ENCODE measurements at regions not wholly inside any gene's neighbourhood (a gene's known extent, or its start where the extent isn't known, plus 50 kb on each side); places are given as distances from the start of the nearest gene placed in this dataset.

GRCh38 chr9:108125625-108126024 is 636.1 kb upstream of the KLF4 start:
- Histone ChIP-seq H3K9me3 (ENCODE audit: control insufficient read depth, low read length) (peaks cover 2% of the 10 kb centered on the region), H3K36me3 (ENCODE audit: control insufficient read depth, insufficient read depth, low read length, severe bottlenecking) (no peaks in the 10 kb centered on the region), H3K9ac (ENCODE audit: low read length) (no peak overlapping the region), H3K4me3 (ENCODE audit: low read length) (no peak overlapping the region), H3K27me3 (replicated peaks; ENCODE audit: control insufficient read depth, insufficient read depth, low read length) (no peaks in the 10 kb centered on the region), H3K4me1 (ENCODE audit: control insufficient read depth, insufficient read depth, low read length) (no peaks in the 10 kb centered on the region)
- DNase-seq (ENCODE audit: low read depth): no peak

GRCh38 chr9:108119530-108120113 is 630.1 kb upstream of the KLF4 start:
- Histone ChIP-seq H3K36me3 (ENCODE audit: control insufficient read depth, insufficient read depth, low read length, severe bottlenecking) (no peaks in the 10 kb centered on the region), H3K9me3 (ENCODE audit: control insufficient read depth, low read length) (peaks cover 2% of the 10 kb centered on the region), H3K4me3 (ENCODE audit: low read length) (no peak overlapping the region), H3K4me1 (ENCODE audit: control insufficient read depth, insufficient read depth, low read length) (no peaks in the 10 kb centered on the region), H3K27me3 (replicated peaks; ENCODE audit: control insufficient read depth, insufficient read depth, low read length) (no peaks in the 10 kb centered on the region), H3K9ac (ENCODE audit: low read length) (no peak overlapping the region)
- no peak for DNase-seq (ENCODE audit: low read depth)

GRCh38 chr9:108117795-108118194 is 628.2 kb upstream of the KLF4 start:
- Histone ChIP-seq H3K4me1 (ENCODE audit: control insufficient read depth, insufficient read depth, low read length) (no peaks in the 10 kb centered on the region), H3K9ac (ENCODE audit: low read length) (no peak overlapping the region), H3K27me3 (replicated peaks; ENCODE audit: control insufficient read depth, insufficient read depth, low read length) (no peaks in the 10 kb centered on the region), H3K36me3 (ENCODE audit: control insufficient read depth, insufficient read depth, low read length, severe bottlenecking) (no peaks in the 10 kb centered on the region), H3K9me3 (ENCODE audit: control insufficient read depth, low read length) (peaks cover 2% of the 10 kb centered on the region), H3K4me3 (ENCODE audit: low read length) (no peak overlapping the region)
- DNase-seq (ENCODE audit: low read depth): no peak

- Histone ChIP-seq H3K36me3 (ENCODE audit: control insufficient read depth, insufficient read depth, low read length, severe bottlenecking) (no peaks in the 10 kb centered on the region), H3K27me3 (replicated peaks; ENCODE audit: control insufficient read depth, insufficient read depth, low read length) (no peaks in the 10 kb centered on the region), H3K4me3 (ENCODE audit: low read length) (no peak overlapping the region), H3K9me3 (ENCODE audit: control insufficient read depth, low read length) (no peaks in the 10 kb centered on the region), H3K4me1 (ENCODE audit: control insufficient read depth, insufficient read depth, low read length) (no peaks in the 10 kb centered on the region), H3K9ac (ENCODE audit: low read length) (no peak overlapping the region)
- DNase-seq (ENCODE audit: low read depth): no peak
Measured at GRCh38 chr9:108117306-108117705, 627.7 kb upstream of the KLF4 start.

GRCh38 chr9:108113596-108113995 is 624.0 kb upstream of the KLF4 start:
- no peaks in the 10 kb centered on the region for H3K9me3 ChIP-seq (ENCODE audit: control insufficient read depth, low read length)
- no peak overlapping the region for H3K4me3 ChIP-seq (ENCODE audit: low read length)
- peaks cover 9% of the 10 kb centered on the region for H3K4me1 ChIP-seq (ENCODE audit: control insufficient read depth, insufficient read depth, low read length)
- no peaks in the 10 kb centered on the region for H3K36me3 ChIP-seq (ENCODE audit: control insufficient read depth, insufficient read depth, low read length, severe bottlenecking)
- H3K9ac ChIP-seq (ENCODE audit: low read length): no peak overlapping the region
- no peak for DNase-seq (ENCODE audit: low read depth)
- H3K27me3 ChIP-seq (replicated peaks; ENCODE audit: control insufficient read depth, insufficient read depth, low read length): no peaks in the 10 kb centered on the region

GRCh38 chr9:108109927-108110690 is 620.5 kb upstream of the KLF4 start:
- DNase-seq (ENCODE audit: low read depth): no peak
- H3K36me3 ChIP-seq (ENCODE audit: control insufficient read depth, insufficient read depth, low read length, severe bottlenecking): no peaks in the 10 kb centered on the region

GRCh38 chr9:108108852-108109448 is 619.4 kb upstream of the KLF4 start:
- Histone ChIP-seq H3K4me1 (ENCODE audit: control insufficient read depth, insufficient read depth, low read length) (peaks cover 26% of the 10 kb centered on the region), H3K9me3 (ENCODE audit: control insufficient read depth, low read length) (no peaks in the 10 kb centered on the region), H3K9ac (ENCODE audit: low read length) (no peak overlapping the region), H3K36me3 (ENCODE audit: control insufficient read depth, insufficient read depth, low read length, severe bottlenecking) (no peaks in the 10 kb centered on the region), H3K27me3 (replicated peaks; ENCODE audit: control insufficient read depth, insufficient read depth, low read length) (no peaks in the 10 kb centered on the region), H3K4me3 (ENCODE audit: low read length) (no peak overlapping the region)
- DNase-seq (ENCODE audit: low read depth): no peak

More at GRCh38 chr9:108109927-108110690, 620.5 kb upstream of the KLF4 start:
- no peak overlapping the region for H3K4me3 ChIP-seq (ENCODE audit: low read length)
- peaks cover 25% of the 10 kb centered on the region for H3K4me1 ChIP-seq (ENCODE audit: control insufficient read depth, insufficient read depth, low read length)
- H3K9ac ChIP-seq (ENCODE audit: low read length): no peak overlapping the region
- no peaks in the 10 kb centered on the region for H3K9me3 ChIP-seq (ENCODE audit: control insufficient read depth, low read length)
- no peaks in the 10 kb centered on the region for H3K27me3 ChIP-seq (replicated peaks; ENCODE audit: control insufficient read depth, insufficient read depth, low read length)

GRCh38 chr9:108108280-108108851 is 618.8 kb upstream of the KLF4 start:
- Histone ChIP-seq H3K36me3 (ENCODE audit: control insufficient read depth, insufficient read depth, low read length, severe bottlenecking) (no peaks in the 10 kb centered on the region), H3K27me3 (replicated peaks; ENCODE audit: control insufficient read depth, insufficient read depth, low read length) (no peaks in the 10 kb centered on the region), H3K9ac (ENCODE audit: low read length) (no peak overlapping the region), H3K4me3 (ENCODE audit: low read length) (no peak overlapping the region), H3K9me3 (ENCODE audit: control insufficient read depth, low read length) (no peaks in the 10 kb centered on the region), H3K4me1 (ENCODE audit: control insufficient read depth, insufficient read depth, low read length) (peaks cover 32% of the 10 kb centered on the region)
- peak; percentile 45 for DNase-seq (ENCODE audit: low read depth)

GRCh38 chr9:108105885-108106284 is 616.3 kb upstream of the KLF4 start:
- DNase-seq (ENCODE audit: low read depth): no peak
- H3K27me3 ChIP-seq (replicated peaks; ENCODE audit: control insufficient read depth, insufficient read depth, low read length): no peaks in the 10 kb centered on the region
- H3K4me3 ChIP-seq (ENCODE audit: low read length): no peak overlapping the region
- H3K36me3 ChIP-seq (ENCODE audit: control insufficient read depth, insufficient read depth, low read length, severe bottlenecking): no peaks in the 10 kb centered on the region
- H3K9me3 ChIP-seq (ENCODE audit: control insufficient read depth, low read length): no peaks in the 10 kb centered on the region
- H3K9ac ChIP-seq (ENCODE audit: low read length): peak overlapping the region; percentile 23
- peaks cover 41% of the 10 kb centered on the region for H3K4me1 ChIP-seq (ENCODE audit: control insufficient read depth, insufficient read depth, low read length)

GRCh38 chr9:108104991-108105390 is 615.4 kb upstream of the KLF4 start:
- H3K4me1 ChIP-seq (ENCODE audit: control insufficient read depth, insufficient read depth, low read length): peaks cover 41% of the 10 kb centered on the region
- no peaks in the 10 kb centered on the region for H3K36me3 ChIP-seq (ENCODE audit: control insufficient read depth, insufficient read depth, low read length, severe bottlenecking)
- H3K27me3 ChIP-seq (replicated peaks; ENCODE audit: control insufficient read depth, insufficient read depth, low read length): no peaks in the 10 kb centered on the region
- no peak overlapping the region for H3K9ac ChIP-seq (ENCODE audit: low read length)
- H3K9me3 ChIP-seq (ENCODE audit: control insufficient read depth, low read length): no peaks in the 10 kb centered on the region
- H3K4me3 ChIP-seq (ENCODE audit: low read length): no peak overlapping the region
- DNase-seq (ENCODE audit: low read depth): no peak

- Histone ChIP-seq H3K36me3 (ENCODE audit: control insufficient read depth, insufficient read depth, low read length, severe bottlenecking) (no peaks in the 10 kb centered on the region), H3K9me3 (ENCODE audit: control insufficient read depth, low read length) (no peaks in the 10 kb centered on the region), H3K9ac (ENCODE audit: low read length) (peak overlapping the region; percentile 32), H3K27me3 (replicated peaks; ENCODE audit: control insufficient read depth, insufficient read depth, low read length) (no peaks in the 10 kb centered on the region), H3K4me3 (ENCODE audit: low read length) (no peak overlapping the region), H3K4me1 (ENCODE audit: control insufficient read depth, insufficient read depth, low read length) (peaks cover 27% of the 10 kb centered on the region)
- peak; percentile 23 for DNase-seq (ENCODE audit: low read depth)
Measured at GRCh38 chr9:108103046-108103693, 613.6 kb upstream of the KLF4 start.
